ENCODE measurements at regions not wholly inside any gene's neighbourhood (a gene's known extent, or its start where the extent isn't known, plus 50 kb on each side); places are given as distances from the start of the nearest gene placed in this dataset.

DNA sequence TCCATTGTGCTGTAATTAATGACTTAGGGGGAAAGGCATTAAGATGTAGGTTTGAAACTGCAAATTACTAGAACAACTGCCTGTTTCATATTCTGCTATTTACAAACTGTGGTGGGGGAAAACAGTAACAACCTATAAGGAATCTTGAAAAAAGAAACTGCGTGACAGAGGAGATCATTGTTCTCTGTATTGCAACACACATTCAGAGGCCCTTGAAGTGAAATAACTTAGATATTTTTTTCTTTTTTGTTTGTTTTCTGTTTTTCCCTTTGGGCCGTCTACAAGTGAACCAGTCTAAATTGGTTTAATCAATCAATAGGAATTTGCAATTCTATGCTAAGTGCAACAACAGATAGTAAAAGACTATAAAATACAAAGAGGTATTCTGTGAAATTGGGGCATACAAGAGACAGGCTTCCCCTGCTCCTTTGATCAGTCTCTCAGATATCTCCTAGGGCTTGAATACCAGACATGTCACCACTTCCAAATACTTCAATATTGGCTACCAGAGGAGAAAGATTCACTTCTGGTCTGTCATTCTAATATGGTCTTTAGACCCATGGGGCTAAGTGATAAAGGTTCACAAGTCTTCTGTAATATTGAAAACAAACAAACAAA lies 2055.1 kb upstream of the CELF4 start:
- TF ChIP-seq, protein P1, sequence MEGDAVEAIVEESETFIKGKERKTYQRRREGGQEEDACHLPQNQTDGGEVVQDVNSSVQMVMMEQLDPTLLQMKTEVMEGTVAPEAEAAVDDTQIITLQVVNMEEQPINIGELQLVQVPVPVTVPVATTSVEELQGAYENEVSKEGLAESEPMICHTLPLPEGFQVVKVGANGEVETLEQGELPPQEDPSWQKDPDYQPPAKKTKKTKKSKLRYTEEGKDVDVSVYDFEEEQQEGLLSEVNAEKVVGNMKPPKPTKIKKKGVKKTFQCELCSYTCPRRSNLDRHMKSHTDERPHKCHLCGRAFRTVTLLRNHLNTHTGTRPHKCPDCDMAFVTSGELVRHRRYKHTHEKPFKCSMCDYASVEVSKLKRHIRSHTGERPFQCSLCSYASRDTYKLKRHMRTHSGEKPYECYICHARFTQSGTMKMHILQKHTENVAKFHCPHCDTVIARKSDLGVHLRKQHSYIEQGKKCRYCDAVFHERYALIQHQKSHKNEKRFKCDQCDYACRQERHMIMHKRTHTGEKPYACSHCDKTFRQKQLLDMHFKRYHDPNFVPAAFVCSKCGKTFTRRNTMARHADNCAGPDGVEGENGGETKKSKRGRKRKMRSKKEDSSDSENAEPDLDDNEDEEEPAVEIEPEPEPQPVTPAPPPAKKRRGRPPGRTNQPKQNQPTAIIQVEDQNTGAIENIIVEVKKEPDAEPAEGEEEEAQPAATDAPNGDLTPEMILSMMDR (IDR thresholded peaks at IDR 0.05; ENCODE audit: low read depth, low read length): no peak
- TF ChIP-seq POLR2A (IDR thresholded peaks at IDR 0.05; ENCODE audit: extremely low read depth, insufficient read length): no peak
